Activated naive CD4-positive, alpha-beta T cell (primary cell): ENCODE measurements at regions not wholly inside any gene's neighbourhood (a gene's known extent, or its start where the extent isn't known, plus 50 kb on each side); places are given as distances from the start of the nearest gene placed in this dataset.
"Not testable (repeated sequence)": the region's sequence is repeated elsewhere in the genome, so short reads cannot be mapped to it uniquely, and the experiment has no call there.

Experiments
- DNase-seq, 4 experiments: peaks; one replicate each; lab custom pipeline; 2025; lab: John Stamatoyannopoulos, UW

GRCh38 chr2:7758073-7758759, 841.0 kb downstream of the RNF144A start:
- DNase-seq: no peak

GRCh38 chr2:7759898-7760297, 842.7 kb downstream of the RNF144A start:
- DNase-seq: no peak

- not testable (repeated sequence) for DNase-seq
Measured at GRCh38 chr2:7763418-7763817, 846.2 kb downstream of the RNF144A start.

GRCh38 chr2:7765236-7765635, 848.0 kb downstream of the RNF144A start:
- DNase-seq: no peak

GRCh38 chr2:7766088-7766722, 849.0 kb downstream of the RNF144A start:
- DNase-seq: no peak

GRCh38 chr2:7766978-7767565, 849.9 kb downstream of the RNF144A start:
- DNase-seq: no peak

GRCh38 chr2:7767902-7768301, 850.7 kb downstream of the RNF144A start:
- DNase-seq: no peak

- no peak for DNase-seq
Measured at GRCh38 chr2:7771781-7772180, 854.6 kb downstream of the RNF144A start.

GRCh38 chr2:7773362-7774360, 856.4 kb downstream of the RNF144A start:
- DNase-seq: no peak

GRCh38 chr2:7774481-7774880, 857.3 kb downstream of the RNF144A start:
- DNase-seq: no peak

- no peak for DNase-seq
Measured at GRCh38 chr2:7777668-7778067, 860.5 kb downstream of the RNF144A start.

GRCh38 chr2:7780321-7780720, 863.1 kb downstream of the RNF144A start:
- DNase-seq: no peak

- no peak for DNase-seq
Measured at GRCh38 chr2:7785700-7786099, 868.5 kb downstream of the RNF144A start.

GRCh38 chr2:7788736-7789135, 871.5 kb downstream of the RNF144A start:
- no peak for DNase-seq

- DNase-seq: no peak
Measured at GRCh38 chr2:7792031-7792651, 874.9 kb downstream of the RNF144A start.

GRCh38 chr2:7795778-7796563, 878.8 kb downstream of the RNF144A start:
- no peak for DNase-seq

- no peak for DNase-seq
Measured at GRCh38 chr2:7800031-7800430, 881.8 kb upstream of the ID2 start.

- no peak for DNase-seq
Measured at GRCh38 chr2:7801212-7801611, 880.6 kb upstream of the ID2 start.

- no peak for DNase-seq
Measured at GRCh38 chr2:7803515-7803914, 878.3 kb upstream of the ID2 start.

GRCh38 chr2:7809640-7810039, 872.2 kb upstream of the ID2 start:
- DNase-seq: no peak

- no peak for DNase-seq
Measured at GRCh38 chr2:7811073-7811472, 870.8 kb upstream of the ID2 start.
